ENCODE measurements at regions not wholly inside any gene's neighbourhood (a gene's known extent, or its start where the extent isn't known, plus 50 kb on each side); places are given as distances from the start of the nearest gene placed in this dataset.

- peak; percentile 26 for DNase-seq (ENCODE audit: low spot score)
Observed at GRCh38 chr10:111200505-111201186, 123.8 kb downstream of the ADRA2A start.

GRCh38 chr10:111203615-111204014, 126.8 kb downstream of the ADRA2A start:
- no peak for DNase-seq (ENCODE audit: low spot score)

GRCh38 chr10:111204838-111205237, 128.0 kb downstream of the ADRA2A start:
- DNase-seq (ENCODE audit: low spot score): no peak

- no peak for DNase-seq (ENCODE audit: low spot score)
Observed at GRCh38 chr10:111206521-111206920, 129.7 kb downstream of the ADRA2A start.

DNA sequence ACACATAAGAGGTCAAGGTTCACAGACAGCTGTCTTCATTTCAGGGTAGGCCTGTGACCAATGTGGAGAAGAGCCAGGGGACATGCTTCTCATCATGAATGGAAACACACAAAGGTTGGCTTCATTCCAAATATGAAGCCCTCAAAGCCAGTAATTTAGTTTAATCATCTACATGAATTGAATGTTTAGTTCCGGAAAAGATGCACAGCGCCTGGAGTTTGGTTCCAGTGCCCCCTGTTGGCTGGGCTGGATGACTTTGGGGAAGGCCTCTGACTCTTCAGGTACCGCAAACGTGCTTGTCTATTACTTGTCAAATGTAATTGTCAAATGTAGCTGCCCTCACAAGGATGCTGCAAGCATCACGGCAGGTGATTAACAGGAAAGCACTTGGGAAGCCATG, 130.7 kb downstream of the ADRA2A start:
- no peak for DNase-seq (ENCODE audit: low spot score)

- DNase-seq (ENCODE audit: low spot score): no peak
Observed at GRCh38 chr10:111208951-111209350, 132.1 kb downstream of the ADRA2A start.

DNA sequence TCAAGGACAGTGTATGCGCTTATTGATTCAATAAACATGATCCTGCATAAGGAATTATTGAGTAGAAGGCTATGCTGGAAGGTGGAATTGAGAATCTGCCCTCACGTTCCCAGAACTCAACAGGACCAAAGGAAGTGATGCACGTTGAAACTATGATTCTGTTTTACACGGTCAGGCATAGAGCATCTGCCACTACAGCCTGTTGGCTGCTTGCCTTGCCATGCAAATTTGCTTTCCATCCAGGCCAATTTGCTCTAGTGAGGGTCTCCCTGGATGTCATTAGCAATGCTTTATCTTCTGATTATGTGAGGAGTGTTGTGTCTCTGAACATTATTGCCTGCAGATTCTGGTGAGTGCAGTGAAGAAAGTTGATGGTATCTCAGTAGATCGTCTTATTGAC, 132.9 kb downstream of the ADRA2A start:
- DNase-seq (ENCODE audit: low spot score): peak; percentile 46

DNA sequence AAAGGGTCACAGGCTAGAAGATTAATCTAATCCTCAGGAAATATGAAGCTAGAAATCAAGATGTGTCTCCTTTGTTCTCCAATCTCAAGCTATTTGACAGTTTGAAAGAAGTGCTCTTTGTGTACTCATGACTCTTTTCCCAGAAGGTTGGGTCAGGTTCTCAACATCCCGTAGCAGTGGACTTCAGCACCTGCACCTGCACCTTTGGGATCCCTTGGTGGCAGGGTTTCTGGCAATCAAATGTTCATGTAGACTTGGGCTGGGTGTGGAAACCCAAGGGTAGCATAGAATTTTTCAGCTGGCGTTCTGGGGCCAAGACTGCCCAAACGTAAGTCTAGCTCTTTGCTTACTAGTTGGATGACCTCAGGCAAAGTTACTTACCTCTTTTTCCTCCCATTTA, 134.4 kb downstream of the ADRA2A start:
- no peak for DNase-seq (ENCODE audit: low spot score)

- DNase-seq (ENCODE audit: low spot score): no peak
Observed at GRCh38 chr10:111211706-111212105, 134.9 kb downstream of the ADRA2A start.

DNA sequence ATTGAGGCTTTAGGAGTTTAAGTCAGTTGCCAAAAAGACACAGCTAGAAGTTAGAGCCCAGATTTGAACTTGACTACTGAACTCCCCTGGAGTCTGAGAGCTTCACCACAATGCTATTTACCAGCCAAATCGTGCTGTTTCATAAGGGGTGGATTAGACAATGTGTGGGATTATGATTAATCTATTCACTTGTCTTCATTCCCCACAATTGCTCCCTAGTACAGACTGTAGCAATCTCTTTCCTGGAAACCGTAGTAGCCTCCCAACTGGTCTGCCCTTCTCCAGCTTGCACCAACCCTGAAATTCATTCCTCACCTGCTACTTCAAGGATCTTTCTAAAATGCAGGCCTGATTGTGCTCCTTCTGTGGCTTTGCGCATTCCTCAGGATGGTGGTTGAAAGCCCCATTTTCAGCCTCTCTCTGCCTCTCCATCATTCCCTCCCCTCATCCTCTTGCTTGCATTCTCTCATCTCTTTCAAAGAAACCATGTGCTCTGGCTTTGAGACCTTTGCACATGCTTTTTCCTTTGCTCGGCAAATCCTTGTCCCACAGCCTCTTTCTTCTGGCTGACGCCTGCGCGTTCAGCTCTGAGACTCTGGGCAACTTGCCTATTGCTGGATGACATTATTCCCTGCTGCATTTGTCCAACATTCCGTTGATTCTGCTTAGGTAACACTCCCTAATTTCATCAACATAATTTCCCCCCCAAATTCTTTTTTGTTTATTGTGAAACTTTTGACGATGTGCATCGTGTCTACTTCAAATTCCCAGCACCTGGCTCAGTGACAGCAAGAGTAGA, 145.1 kb downstream of the ADRA2A start:
- DNase-seq (ENCODE audit: low spot score): no peak

- no peak for DNase-seq (ENCODE audit: low spot score)
Observed at GRCh38 chr10:111222961-111223360, 146.1 kb downstream of the ADRA2A start.

GRCh38 chr10:111231779-111232178, 154.9 kb downstream of the ADRA2A start:
- no peak for DNase-seq (ENCODE audit: low spot score)

GRCh38 chr10:111233439-111233838, 156.6 kb downstream of the ADRA2A start:
- no peak for DNase-seq (ENCODE audit: low spot score)

DNA sequence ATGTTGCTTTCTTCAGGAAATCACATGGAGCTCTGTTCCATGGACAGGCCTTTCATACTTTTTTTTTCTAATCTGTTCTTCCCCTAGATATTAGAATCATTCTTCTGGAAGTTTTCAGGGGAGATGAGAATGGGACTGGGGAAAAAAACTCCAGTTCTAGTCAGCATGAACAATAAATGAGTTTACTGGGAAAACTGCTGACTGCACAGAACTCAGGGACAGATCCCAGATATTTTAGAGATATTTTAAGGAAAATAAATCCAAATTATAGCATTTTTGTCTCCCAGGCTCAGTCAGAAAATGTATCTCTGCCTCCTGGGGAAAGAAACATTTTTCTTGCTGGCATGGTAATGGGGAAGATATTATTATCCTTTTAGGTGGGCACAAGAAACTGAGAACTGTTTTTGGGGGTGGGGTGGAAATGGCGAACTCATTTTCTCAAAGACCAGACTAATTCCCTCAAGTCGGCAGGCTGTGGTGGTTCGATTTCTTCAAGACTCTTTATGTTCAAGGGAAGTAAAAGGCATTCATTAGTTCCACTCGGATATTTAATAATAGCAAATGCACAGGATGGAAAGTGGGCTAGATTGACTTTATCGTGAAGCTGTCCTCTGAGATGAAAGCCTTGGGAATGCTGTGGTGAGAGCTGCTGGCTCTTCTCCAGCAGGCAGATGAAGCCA, 157.5 kb downstream of the ADRA2A start:
- DNase-seq (ENCODE audit: low spot score): no peak

- no peak for DNase-seq (ENCODE audit: low spot score)
Observed at GRCh38 chr10:111234914-111235302, 158.1 kb downstream of the ADRA2A start.

- DNase-seq (ENCODE audit: low spot score): no peak
Observed at GRCh38 chr10:111240348-111240747, 163.5 kb downstream of the ADRA2A start.

DNA sequence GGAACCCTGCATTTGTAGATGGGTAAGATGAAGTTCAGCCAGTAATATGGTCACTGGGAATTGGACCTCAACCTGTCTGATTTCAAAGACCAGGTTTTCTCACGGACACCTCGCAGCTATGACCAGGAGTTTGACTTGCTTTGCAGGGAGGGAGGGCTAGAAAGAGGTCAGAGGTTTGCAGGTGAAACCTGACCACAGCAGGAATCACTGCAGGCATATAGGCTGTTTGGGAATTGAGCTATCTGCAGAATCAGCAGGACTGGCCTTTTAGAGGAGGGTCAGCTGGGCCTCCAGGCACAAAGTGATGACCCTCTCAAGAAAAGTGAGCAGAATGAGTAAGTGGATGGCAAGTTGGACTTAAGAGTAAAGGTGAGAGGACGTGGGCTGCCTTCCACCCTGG, 166.3 kb downstream of the ADRA2A start:
- no peak for DNase-seq (ENCODE audit: low spot score)

DNA sequence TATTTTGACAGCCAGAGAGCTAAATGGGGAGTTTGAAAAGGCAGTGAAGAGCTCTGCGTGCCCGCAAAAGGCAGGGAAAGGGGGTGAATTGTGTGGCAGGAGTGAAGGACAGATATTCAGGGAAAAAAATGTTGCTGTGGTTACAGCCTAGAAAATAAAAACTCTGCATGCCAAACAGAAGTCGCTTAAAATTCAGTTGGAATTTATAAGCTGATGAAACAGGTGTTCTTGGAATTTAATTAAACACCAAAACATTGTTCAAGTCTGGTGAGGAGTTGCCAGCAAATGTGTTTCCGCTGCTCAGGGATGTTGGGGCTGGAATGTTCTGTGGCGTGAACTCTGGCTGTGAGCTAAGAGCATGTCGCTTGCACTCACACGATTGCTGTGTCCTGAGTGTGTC, 169.3 kb downstream of the ADRA2A start:
- DNase-seq (ENCODE audit: low spot score): no peak

DNA sequence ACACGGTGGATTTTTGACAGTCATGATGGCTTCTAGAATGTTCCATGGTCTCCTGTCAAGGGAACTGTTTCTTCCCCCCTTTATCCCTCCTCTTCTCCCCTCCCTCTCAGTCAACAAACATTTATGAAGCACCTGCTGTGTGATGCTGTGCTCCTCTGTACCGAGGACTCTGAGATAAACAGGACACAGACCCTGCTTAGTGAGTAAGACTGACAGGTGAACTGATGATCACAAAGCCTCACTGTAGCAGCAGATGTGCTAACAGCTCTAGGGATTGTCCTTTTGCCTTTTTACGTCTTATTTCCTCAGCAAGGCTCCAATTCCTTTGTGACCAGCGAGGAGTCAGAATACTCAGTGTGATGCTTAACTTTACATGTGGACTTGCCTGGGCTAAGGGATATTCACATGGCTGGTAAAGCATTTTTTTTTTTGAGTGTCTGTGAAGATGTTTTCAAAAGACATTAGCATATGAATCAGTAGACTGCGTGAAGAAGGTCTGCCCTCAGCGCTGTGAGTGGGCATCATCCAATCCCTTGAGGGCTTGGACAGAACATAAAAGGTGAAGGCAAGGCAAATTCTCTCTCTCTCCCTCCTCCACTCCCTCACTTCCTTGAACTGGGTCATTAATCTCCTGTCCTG, 170.1 kb downstream of the ADRA2A start:
- DNase-seq (ENCODE audit: low spot score): no peak

DNA sequence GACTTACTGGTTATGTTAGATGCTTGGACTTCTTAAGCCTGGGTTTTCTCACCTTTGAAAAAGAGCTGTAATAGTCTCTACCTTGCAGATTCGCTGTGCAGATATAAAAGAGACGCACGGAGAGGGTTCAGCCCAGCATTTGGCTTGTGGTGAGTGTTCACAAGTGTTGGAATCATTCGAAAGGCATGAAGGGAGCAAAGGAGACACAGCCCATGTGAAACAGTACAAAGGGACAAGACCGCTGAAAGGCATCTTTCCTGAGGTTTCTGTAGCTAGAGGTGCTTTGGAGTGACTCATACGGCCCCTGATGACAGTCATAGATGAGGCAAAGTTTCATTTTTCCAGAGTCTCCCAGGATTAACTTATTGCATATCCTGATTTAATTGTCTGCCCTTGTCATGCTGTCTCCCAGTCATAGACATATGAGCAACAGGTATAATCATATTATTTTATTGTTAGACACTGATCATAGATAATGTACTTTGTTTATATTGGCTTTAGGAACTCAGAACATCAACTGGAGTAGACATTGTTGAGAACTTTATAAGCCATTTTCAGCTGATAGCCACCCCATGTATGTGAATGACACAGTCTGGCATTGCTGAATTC, 171.1 kb downstream of the ADRA2A start:
- DNase-seq (ENCODE audit: low spot score): no peak

GRCh38 chr10:111249925-111250324, 173.1 kb downstream of the ADRA2A start:
- DNase-seq (ENCODE audit: low spot score): no peak
